BJ (cell line): ENCODE measurements at regions not wholly inside any gene's neighbourhood (a gene's known extent, or its start where the extent isn't known, plus 50 kb on each side); places are given as distances from the start of the nearest gene placed in this dataset.
"Not testable (repeated sequence)": the region's sequence is repeated elsewhere in the genome, so short reads cannot be mapped to it uniquely, and the experiment has no call there.

Experiments used
- CTCF ChIA-PET: fragments of 350-600 bp; formaldehyde crosslinking; extraction: SDS; loops from one replicate; lab custom pipeline; 2021; ENCODE audit warnings: antibody characterized with exemption, inconsistent platforms; lab: Yijun Ruan, JAX
- POLR2A ChIA-PET: fragments of 300-600 bp; sonication (Branson Sonifier 250); formaldehyde crosslinking; extraction: SDS; loops from one replicate; lab custom pipeline; 2021; ENCODE audit warnings: antibody characterized with exemption; lab: Charles Lee
- DNase-seq: peaks from one replicate; pipeline ENCODE4 v3.0.0-alpha.2; 2011; ENCODE audit warnings: low read depth
- H3K27me3 ChIP-seq: 2 replicates; pipeline ENCODE4 v1.6.0; 2011; ENCODE audit warnings: low read length; ENCODE audit not compliant: control insufficient read depth, insufficient read depth
- H3K36me3 ChIP-seq: 2 replicates; pipeline ENCODE4 v1.5.1; 2011; ENCODE audit warnings: low read length; ENCODE audit not compliant: control insufficient read depth, insufficient read depth
- H3K4me3 ChIP-seq: 2 replicates; pipeline ENCODE4 v1.5.1; 2011; ENCODE audit warnings: low read depth, mild to moderate bottlenecking, control low read depth, low read length
- TF ChIP-seq, protein P1 (sequence below): IDR thresholded peaks from 2 replicates; pipeline ENCODE4 v1.5.1; 2011; ENCODE audit warnings: low read depth, mild to moderate bottlenecking, control low read depth, inconsistent platforms, low read length, moderate library complexity; ENCODE audit not compliant: insufficient read depth

DNA sequence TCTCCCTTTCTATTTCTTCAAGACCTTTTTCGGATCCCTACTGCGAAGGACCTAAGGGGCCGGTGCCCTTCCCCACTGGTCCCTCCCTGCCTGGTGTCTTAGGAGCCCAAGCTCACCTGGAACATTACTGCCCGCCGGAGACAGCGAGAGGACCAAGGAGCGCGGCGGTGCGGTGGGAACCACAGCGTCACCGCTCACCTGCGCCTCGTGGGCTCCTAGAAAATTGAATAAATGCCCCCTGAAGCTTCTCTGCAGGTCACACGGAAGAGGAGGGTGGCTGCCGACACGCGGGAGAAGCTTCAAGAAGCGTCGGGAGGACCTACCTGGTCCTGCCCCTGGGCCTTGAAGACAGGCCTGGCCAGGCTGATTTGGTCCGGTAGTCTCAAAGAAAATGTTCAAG lies 65.2 kb downstream of the PPIAL4A start:
- CTCF ChIA-PET: no interaction called here
- POLR2A ChIA-PET: no interaction called here

DNA sequence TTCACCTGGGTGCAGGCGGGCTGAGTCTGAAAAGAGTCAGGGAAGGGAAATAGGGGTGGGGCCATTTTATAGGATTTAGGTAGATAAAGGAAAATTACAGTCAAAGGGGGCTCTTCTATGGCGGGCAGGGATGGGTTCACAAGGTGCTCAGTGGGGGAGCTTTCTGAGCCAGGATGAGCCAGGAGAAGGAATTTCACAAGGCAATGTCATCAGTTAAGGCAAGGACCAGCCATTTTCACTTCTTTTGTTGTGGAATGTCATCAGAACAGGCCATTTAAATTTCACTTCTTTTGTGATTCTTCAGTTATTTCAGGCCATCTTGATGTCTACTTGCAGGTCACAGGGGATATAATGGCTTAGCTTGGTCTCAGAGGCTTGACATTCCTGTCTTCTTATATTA lies 66.4 kb downstream of the PPIAL4A start:
- DNase-seq, H3K4me3 ChIP-seq, H3K36me3 ChIP-seq, H3K27me3 ChIP-seq, CTCF ChIA-PET, POLR2A ChIA-PET: not testable (repeated sequence)

More for the DNA sequence above, 65.2 kb downstream of the PPIAL4A start:
- H3K36me3 ChIP-seq: no peaks in the 10 kb centered on the region
- DNase-seq: no peak
- H3K27me3 ChIP-seq: no peaks in the 10 kb centered on the region; the same call in 1 of the 2 replicates
- no peak overlapping the region for H3K4me3 ChIP-seq
- TF ChIP-seq, protein P1, sequence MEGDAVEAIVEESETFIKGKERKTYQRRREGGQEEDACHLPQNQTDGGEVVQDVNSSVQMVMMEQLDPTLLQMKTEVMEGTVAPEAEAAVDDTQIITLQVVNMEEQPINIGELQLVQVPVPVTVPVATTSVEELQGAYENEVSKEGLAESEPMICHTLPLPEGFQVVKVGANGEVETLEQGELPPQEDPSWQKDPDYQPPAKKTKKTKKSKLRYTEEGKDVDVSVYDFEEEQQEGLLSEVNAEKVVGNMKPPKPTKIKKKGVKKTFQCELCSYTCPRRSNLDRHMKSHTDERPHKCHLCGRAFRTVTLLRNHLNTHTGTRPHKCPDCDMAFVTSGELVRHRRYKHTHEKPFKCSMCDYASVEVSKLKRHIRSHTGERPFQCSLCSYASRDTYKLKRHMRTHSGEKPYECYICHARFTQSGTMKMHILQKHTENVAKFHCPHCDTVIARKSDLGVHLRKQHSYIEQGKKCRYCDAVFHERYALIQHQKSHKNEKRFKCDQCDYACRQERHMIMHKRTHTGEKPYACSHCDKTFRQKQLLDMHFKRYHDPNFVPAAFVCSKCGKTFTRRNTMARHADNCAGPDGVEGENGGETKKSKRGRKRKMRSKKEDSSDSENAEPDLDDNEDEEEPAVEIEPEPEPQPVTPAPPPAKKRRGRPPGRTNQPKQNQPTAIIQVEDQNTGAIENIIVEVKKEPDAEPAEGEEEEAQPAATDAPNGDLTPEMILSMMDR: no peak

DNA sequence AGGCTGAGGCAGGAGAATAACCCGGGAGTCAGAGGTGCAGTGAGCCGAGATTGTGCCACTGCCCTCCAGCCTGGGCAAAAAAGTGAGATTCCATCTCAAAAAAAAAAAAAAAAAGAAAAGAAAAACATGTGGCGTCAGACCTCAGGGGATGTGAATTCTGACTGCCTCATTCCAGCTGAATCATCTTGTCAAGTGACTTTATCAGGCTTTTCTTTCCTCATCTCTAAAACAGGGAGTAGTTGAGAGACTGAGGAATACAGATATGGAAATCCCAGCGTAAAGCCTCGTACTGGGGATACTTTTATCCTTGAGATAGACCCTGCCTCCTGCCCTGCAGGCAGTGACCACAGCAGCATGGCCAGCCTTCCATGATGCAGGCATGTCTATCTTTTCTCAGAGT lies 76.4 kb downstream of the PPIAL4A start:
- POLR2A ChIA-PET, DNase-seq, H3K4me3 ChIP-seq, CTCF ChIA-PET, H3K36me3 ChIP-seq, H3K27me3 ChIP-seq: not testable (repeated sequence)

DNA sequence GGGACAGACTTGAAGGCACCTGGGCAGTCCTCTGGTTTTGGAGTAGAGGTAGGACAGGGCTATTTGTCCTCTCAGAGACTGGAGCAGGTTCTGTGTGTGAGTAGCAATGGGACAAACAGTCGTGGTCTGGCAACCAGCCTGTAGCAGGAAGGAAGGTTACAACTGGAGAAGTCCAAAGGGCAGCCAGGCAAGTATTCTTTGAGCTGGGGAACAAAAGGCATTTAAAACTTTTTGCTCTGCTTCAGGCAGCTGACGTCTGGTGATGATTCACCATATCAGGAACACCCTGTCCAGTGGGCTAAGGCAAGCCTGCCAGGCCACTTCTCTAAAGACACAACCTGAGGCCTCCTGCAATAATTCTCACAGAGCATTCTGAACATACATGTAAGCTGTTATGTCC lies 83.3 kb downstream of the PPIAL4A start:
- H3K36me3 ChIP-seq, DNase-seq, POLR2A ChIA-PET, H3K27me3 ChIP-seq, CTCF ChIA-PET, H3K4me3 ChIP-seq: not testable (repeated sequence)

DNA sequence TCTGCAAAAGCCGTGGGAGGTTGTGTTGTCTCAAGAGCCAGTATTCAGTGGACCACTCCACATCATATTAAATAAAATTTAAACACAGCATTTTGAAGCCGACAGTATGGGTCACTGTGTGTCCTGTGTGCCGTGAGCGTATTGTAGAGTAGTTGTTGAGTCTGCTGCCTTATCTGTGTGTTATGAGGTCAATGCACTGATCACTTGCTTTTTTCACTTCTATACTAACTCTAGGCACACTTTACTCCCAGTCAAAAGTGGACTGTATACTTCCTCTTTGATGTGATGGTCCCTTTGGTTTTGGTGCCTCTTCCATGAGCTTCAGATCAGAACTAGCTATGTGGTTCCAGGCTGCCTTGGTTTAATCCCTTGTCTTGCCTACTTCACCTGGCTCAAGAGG lies 84.3 kb downstream of the PPIAL4A start:
- DNase-seq, CTCF ChIA-PET, POLR2A ChIA-PET, H3K4me3 ChIP-seq, H3K36me3 ChIP-seq, H3K27me3 ChIP-seq: not testable (repeated sequence)

DNA sequence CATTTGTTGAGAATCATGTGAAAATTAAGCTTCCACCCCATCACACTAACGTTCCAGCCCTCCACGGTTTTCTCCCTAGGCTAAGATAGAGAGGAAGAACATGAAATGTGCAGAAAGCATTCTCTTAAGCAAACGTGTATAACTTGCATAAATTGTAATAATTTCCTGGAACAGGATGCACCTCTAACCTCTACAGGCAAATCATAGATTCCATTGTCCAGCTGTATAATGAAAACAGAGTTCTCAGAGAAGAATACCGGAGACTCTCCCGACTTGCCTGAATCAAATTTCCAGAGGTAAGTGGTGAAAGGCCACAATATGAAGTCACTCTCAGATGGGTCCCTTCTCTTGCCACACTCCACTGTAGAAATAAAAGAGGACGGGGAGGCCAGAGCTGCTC lies 87.7 kb downstream of the PPIAL4A start:
- H3K36me3 ChIP-seq, CTCF ChIA-PET, DNase-seq, H3K27me3 ChIP-seq, H3K4me3 ChIP-seq, POLR2A ChIA-PET: not testable (repeated sequence)

DNA sequence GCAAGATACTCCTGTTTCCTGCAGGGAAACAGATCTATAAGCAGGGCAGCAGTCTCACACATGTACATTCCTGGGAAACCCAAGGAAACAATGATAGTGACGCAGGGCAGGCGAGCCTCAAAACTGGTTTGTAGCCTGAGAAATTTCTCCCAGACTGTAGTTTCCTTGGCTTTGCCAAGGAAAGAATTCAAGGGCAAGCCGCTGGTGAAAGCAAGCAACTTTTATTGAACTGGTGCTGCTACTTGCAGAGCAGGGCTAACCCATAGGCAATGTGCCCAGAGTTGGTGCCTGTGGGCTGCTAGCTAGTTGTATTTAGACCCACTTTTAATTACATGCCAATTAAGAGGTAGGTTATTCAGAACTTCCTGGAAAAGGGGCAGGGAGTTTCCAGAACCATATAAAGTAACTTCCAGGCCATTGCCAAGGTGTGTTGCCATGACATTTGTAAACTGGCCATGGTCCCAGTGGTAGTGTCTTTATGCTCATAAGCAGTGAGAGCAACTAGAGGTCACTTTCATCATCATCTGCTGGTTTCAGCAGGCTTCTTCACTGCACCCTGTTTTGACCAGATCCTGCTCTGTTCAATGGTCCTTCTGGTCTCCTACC lies 92.0 kb downstream of the PPIAL4A start:
- DNase-seq, H3K36me3 ChIP-seq, H3K27me3 ChIP-seq, CTCF ChIA-PET, H3K4me3 ChIP-seq, POLR2A ChIA-PET: not testable (repeated sequence)

DNA sequence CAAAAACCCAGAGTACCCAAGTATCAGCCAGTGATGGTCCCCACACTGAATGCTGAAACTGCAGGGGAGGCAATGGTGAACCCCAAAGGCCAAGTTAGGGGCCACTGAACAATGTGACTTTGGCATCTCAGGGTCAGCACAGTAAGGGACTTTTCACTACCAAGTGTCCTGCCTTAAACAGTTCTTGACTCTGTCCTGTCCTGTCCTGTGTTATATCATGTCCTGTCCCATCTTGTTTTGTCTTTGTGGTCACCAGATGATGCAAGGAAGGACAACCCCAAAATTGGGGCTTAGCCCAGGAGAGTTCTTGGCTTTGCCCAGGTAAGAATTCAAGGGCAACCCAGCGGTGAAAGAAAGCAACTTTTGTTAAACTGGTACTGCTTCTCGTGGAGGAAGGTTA lies 105.0 kb downstream of the PPIAL4A start:
- H3K27me3 ChIP-seq, H3K36me3 ChIP-seq, CTCF ChIA-PET, H3K4me3 ChIP-seq, DNase-seq, POLR2A ChIA-PET: not testable (repeated sequence)

DNA sequence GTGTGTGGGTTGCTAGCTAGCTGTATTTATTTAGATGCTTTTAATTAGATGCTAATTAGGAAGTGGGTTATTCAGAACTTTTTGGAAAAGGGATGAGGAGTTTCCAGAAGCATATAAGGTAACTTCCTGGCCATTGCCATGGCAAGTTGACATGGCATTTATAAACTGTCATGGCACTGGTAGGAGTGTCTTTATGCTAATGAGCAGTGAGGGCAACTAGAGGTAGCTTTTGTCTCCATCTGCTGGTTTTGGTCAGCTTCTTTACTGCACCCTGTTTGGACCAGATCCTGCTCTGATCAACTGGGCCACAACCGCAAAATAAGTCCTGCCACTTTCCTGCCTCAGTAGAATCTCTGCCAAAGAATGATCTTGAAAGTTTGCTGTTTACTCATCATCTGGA lies 105.5 kb downstream of the PPIAL4A start:
- H3K4me3 ChIP-seq, CTCF ChIA-PET, DNase-seq, H3K36me3 ChIP-seq, POLR2A ChIA-PET, H3K27me3 ChIP-seq: not testable (repeated sequence)

DNA sequence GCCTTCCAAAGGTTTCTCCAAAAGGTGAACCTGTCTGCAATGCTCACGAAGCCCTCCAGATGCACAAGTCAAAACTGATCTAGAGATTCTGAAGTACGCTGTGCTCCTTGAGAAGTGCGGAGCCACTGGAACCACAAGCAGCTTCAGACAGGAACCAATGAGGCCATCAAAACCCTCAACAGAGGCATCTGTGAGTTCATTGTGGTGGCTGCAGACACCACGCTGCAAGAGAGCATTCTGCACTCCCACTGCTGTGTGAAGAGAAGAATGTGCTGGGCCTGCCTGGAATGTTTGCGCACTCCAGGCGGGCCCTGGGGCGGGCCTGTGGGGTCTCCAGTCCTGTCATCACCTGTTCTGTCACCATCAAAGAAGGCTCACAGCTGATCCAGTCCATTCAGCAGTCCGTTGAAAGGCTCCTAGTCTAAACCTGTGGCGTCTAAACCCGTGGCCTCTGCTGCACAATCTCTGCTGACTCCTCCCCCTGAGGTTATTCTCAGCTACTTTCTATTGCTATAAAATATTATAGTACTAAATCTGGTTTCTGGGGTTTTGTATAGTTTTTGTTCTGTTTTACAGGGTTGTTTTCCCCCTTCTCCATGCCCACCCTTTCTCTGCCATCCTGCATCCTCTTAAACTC lies 111.6 kb downstream of the PPIAL4A start:
- CTCF ChIA-PET, DNase-seq, H3K4me3 ChIP-seq, POLR2A ChIA-PET, H3K36me3 ChIP-seq, H3K27me3 ChIP-seq: not testable (repeated sequence)

DNA sequence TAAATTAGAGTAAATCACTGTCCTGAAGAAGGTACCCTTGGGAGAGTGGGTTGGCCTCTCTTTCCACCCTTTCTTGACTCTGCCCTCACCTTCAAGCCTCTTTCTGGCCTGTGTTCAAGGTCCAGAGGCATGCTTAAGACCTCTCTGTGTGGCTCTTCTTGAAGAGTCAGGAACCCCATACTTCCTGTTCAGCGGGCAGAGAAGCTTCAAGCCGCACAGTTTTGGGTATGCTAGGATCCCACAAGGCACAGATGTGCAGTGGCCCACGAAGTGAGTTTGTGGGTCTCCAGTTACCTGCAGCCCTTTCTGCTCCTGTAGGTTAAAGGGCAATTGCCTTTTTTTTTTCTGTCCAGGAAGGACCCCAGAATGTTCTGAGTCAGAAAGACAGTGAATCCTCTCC lies 113.7 kb downstream of the PPIAL4A start:
- H3K36me3 ChIP-seq, CTCF ChIA-PET, DNase-seq, H3K27me3 ChIP-seq, POLR2A ChIA-PET, H3K4me3 ChIP-seq: not testable (repeated sequence)

DNA sequence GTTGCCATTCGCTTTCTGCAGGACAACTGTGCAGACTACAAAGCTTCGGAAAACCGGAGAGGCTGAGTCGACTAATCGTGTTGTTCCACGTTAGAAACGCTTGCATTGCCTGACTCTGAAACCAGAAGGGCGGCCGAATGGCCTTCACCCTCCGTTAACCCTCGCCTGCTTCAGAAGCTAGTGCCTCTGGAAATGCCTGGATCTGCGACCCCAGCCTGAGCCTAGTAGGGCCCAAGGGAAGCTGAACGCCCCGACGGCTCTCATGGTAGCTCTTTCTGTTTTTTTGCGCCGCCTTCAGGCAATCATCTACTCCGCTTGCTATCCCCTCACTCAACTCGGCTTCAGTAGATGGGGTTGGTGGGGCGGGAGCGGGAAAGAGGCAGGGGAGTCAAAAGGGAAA lies 117.3 kb downstream of the PPIAL4A start:
- CTCF ChIA-PET, H3K27me3 ChIP-seq, H3K4me3 ChIP-seq, DNase-seq, POLR2A ChIA-PET, H3K36me3 ChIP-seq: not testable (repeated sequence)
